Neural progenitor cell (in vitro differentiated cells): ENCODE measurements at regions not wholly inside any gene's neighbourhood (a gene's known extent, or its start where the extent isn't known, plus 50 kb on each side); places are given as distances from the start of the nearest gene placed in this dataset.

Experiments used
- DNase-seq: peaks from one replicate; pipeline ENCODE4 v3.0.0-alpha.2; 2016; ENCODE audit warnings: low spot score
- H2AFZ ChIP-seq: fragments of 200-600 bp; sonication (generic); replicated peaks from 2 replicates; pipeline ENCODE4 v1.6.1; 2016; ENCODE audit warnings: antibody characterized with exemption
- H3F3A ChIP-seq: fragments of 200-600 bp; sonication (generic); 2 replicates; pipeline ENCODE4 v1.6.1; 2016; ENCODE audit warnings: antibody characterized with exemption, low read depth
- H3K27ac ChIP-seq: fragments of 200-600 bp; sonication (generic); 2 replicates; pipeline ENCODE4 v1.5.1; 2016; ENCODE audit warnings: mild to moderate bottlenecking
- H3K27me3 ChIP-seq: fragments of 200-600 bp; sonication (generic); 2 replicates; pipeline ENCODE4 v1.6.1; 2016; ENCODE audit warnings: mild to moderate bottlenecking, moderate library complexity
- H3K36me3 ChIP-seq: fragments of 200-600 bp; sonication (generic); 2 replicates; pipeline ENCODE4 v1.5.1; 2016
- H3K4me1 ChIP-seq: fragments of 200-600 bp; sonication (generic); 2 replicates; pipeline ENCODE4 v1.6.1; 2016; ENCODE audit warnings: mixed run types
- H3K4me2 ChIP-seq: fragments of 200-600 bp; sonication (generic); 2 replicates; pipeline ENCODE4 v1.6.1; 2016
- H3K4me3 ChIP-seq: fragments of 200-600 bp; sonication (generic); 2 replicates; pipeline ENCODE4 v1.5.1; 2016
- H3K79me2 ChIP-seq: fragments of 200-600 bp; sonication (generic); 2 replicates; pipeline ENCODE4 v1.6.1; 2016; ENCODE audit warnings: low read depth
- H3K9ac ChIP-seq: fragments of 200-600 bp; sonication (generic); 2 replicates; pipeline ENCODE4 v1.6.1; 2016
- H3K9me3 ChIP-seq: fragments of 200-600 bp; sonication (generic); 2 replicates; pipeline ENCODE4 v1.5.1; 2016; ENCODE audit warnings: low read depth
- H4K20me1 ChIP-seq: fragments of 200-600 bp; sonication (generic); 2 replicates; pipeline ENCODE4 v1.6.1; 2016; ENCODE audit warnings: low read depth
- H3K27ac Mint-ChIP-seq: 3 replicates; pipeline ENCODE4 v1.8.0; 2021; ENCODE audit warnings: mixed read lengths
- H3K27me3 Mint-ChIP-seq: 2 replicates; pipeline ENCODE4 v1.8.0; 2022; ENCODE audit warnings: low read depth, mild to moderate bottlenecking, inconsistent platforms, moderate library complexity, mixed read lengths; ENCODE audit not compliant: insufficient read depth
- H3K36me3 Mint-ChIP-seq: 3 replicates; pipeline ENCODE4 v1.8.0; 2021; ENCODE audit warnings: mixed read lengths
- H3K4me1 Mint-ChIP-seq: 3 replicates; pipeline ENCODE4 v1.8.0; 2021; ENCODE audit warnings: mixed read lengths
- H3K4me3 Mint-ChIP-seq: 3 replicates; pipeline ENCODE4 v1.8.0; 2021; ENCODE audit warnings: mild to moderate bottlenecking, moderate library complexity, mixed read lengths
- H3K9me3 Mint-ChIP-seq: 3 replicates; pipeline ENCODE4 v1.8.0; 2020; ENCODE audit warnings: mixed read lengths
- EZH2 ChIP-seq: fragments of 200-600 bp; sonication (generic); IDR thresholded peaks from 2 replicates; pipeline ENCODE4 v1.6.1; 2017; ENCODE audit warnings: antibody characterized with exemption, mild to moderate bottlenecking, moderate library complexity
- EZH2phosphoT487 ChIP-seq: fragments of 200-600 bp; sonication (generic); IDR thresholded peaks from 2 replicates; pipeline ENCODE4 v1.6.1; 2017; ENCODE audit warnings: antibody characterized with exemption
- TF ChIP-seq, protein P1 (sequence below): fragments of 200-600 bp; sonication (generic); IDR thresholded peaks from 2 replicates; pipeline ENCODE4 v1.5.1; 2017; ENCODE audit warnings: antibody characterized with exemption, mild to moderate bottlenecking

DNA sequence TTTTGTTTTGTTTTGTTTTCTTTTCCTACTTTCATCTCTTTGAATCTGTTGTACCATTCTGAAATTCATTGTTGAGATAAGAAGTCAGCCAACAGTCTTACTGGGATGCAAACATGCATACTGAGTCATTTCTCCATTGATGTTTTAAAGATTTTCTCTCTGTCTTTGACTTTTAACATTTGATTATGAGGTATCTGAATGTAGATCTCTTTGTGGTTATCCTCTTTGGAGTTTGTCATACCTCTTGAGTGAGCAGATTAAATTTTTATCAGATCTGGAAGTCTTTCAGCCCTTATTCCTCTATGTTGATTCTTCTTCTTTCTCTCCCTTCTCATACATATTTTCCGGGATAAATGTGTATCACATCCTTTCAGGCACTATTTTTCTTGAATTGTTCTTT is 406.9 kb upstream of the NCAM2 start:
- Histone ChIP-seq H3K79me2 (no peaks in the 10 kb centered on the region), H2AFZ (no peak overlapping the region), H3K4me2 (no peak overlapping the region), H3K4me1 (peaks cover 9% of the 10 kb centered on the region), H3K4me3 (no peak overlapping the region), H3K36me3 (no peaks in the 10 kb centered on the region), H3K9me3 (peaks cover 8% of the 10 kb centered on the region), H3K27ac (no peak overlapping the region), H3K27me3 (no peaks in the 10 kb centered on the region), H3K9ac (no peak overlapping the region), H3F3A (no peaks in the 10 kb centered on the region), H4K20me1 (no peaks in the 10 kb centered on the region)
- Mint-ChIP-seq H3K4me1 (no peaks in the 10 kb centered on the region), H3K4me3 (no peak overlapping the region), H3K36me3 (no peaks in the 10 kb centered on the region), H3K27me3 (peaks cover 4% of the 10 kb centered on the region), H3K27ac (no peak overlapping the region), H3K9me3 (peaks cover 3% of the 10 kb centered on the region)
- DNase-seq, result no peak
- TF ChIP-seq, protein P1, sequence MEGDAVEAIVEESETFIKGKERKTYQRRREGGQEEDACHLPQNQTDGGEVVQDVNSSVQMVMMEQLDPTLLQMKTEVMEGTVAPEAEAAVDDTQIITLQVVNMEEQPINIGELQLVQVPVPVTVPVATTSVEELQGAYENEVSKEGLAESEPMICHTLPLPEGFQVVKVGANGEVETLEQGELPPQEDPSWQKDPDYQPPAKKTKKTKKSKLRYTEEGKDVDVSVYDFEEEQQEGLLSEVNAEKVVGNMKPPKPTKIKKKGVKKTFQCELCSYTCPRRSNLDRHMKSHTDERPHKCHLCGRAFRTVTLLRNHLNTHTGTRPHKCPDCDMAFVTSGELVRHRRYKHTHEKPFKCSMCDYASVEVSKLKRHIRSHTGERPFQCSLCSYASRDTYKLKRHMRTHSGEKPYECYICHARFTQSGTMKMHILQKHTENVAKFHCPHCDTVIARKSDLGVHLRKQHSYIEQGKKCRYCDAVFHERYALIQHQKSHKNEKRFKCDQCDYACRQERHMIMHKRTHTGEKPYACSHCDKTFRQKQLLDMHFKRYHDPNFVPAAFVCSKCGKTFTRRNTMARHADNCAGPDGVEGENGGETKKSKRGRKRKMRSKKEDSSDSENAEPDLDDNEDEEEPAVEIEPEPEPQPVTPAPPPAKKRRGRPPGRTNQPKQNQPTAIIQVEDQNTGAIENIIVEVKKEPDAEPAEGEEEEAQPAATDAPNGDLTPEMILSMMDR, result no peak
- no peak for TF ChIP-seq EZH2phosphoT487
- TF ChIP-seq EZH2, result no peak

DNA sequence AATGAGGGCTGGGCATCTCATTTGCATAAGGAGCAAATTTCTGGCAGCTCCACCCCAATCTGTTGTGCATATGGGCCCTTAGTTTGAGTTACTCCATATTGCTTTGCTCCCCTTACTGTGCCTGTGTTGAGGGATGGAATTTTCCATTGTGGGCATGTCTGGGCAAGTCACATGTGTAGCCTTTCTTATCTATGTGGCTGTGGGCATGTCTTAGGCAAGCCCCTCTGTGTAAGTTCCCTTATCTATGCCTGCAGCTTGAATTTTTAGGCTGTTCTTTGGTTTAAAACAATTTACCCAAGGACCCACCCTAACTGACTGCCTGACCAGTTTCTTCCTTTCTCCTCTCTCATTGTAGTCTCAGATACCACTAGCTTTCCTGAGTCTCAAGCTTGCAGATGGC is 405.7 kb upstream of the NCAM2 start:
- Histone ChIP-seq H3K9ac (no peak overlapping the region), H3F3A (no peaks in the 10 kb centered on the region), H3K4me3 (no peak overlapping the region), H3K27me3 (no peaks in the 10 kb centered on the region), H4K20me1 (no peaks in the 10 kb centered on the region), H3K4me2 (no peak overlapping the region), H3K79me2 (no peaks in the 10 kb centered on the region), H3K36me3 (no peaks in the 10 kb centered on the region), H3K4me1 (peaks cover 9% of the 10 kb centered on the region), H3K27ac (no peak overlapping the region), H2AFZ (peak overlapping the region; percentile 85), H3K9me3 (peaks cover 8% of the 10 kb centered on the region)
- DNase-seq, result no peak
- no peak overlapping the region for H3K4me3 Mint-ChIP-seq
- peaks cover 4% of the 10 kb centered on the region for H3K27me3 Mint-ChIP-seq
- TF ChIP-seq, protein P1, result no peak
- TF ChIP-seq EZH2 (no peak), EZH2phosphoT487 (no peak)
- no peak overlapping the region for H3K27ac Mint-ChIP-seq
- no peaks in the 10 kb centered on the region for H3K4me1 Mint-ChIP-seq
- peaks cover 3% of the 10 kb centered on the region for H3K9me3 Mint-ChIP-seq
- H3K36me3 Mint-ChIP-seq, result no peaks in the 10 kb centered on the region

DNA sequence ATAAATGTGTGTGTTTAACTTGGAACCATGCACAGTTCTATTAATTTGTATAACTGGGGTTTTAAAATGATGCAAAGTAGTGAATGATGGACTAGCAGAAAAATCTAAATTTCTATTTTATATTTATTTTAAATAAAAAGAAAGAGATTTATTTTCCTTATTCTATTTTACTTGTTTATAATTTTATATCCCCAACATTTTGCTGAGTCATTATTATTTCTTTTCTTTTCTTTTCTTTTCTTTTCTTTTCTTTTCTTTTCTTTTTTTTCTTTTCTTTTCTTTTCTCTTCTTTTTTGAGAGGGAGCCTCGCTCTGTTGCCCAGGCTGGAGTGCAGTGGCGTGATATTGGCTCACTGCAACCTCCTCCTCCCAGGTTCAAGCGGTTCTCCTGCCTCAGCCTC is 395.0 kb upstream of the NCAM2 start:
- Mint-ChIP-seq H3K27ac (no peak overlapping the region), H3K4me1 (no peaks in the 10 kb centered on the region), H3K27me3 (peaks cover 3% of the 10 kb centered on the region), H3K36me3 (no peaks in the 10 kb centered on the region), H3K4me3 (no peak overlapping the region), H3K9me3 (peaks cover 8% of the 10 kb centered on the region)
- Histone ChIP-seq H3F3A (no peaks in the 10 kb centered on the region), H4K20me1 (no peaks in the 10 kb centered on the region), H3K4me2 (no peak overlapping the region), H3K4me3 (no peak overlapping the region), H3K27ac (no peak overlapping the region), H3K27me3 (no peaks in the 10 kb centered on the region), H3K36me3 (no peaks in the 10 kb centered on the region), H3K9ac (no peak overlapping the region), H3K79me2 (no peaks in the 10 kb centered on the region), H3K9me3 (no peaks in the 10 kb centered on the region), H2AFZ (no peak overlapping the region), H3K4me1 (no peaks in the 10 kb centered on the region)
- DNase-seq, result no peak
- TF ChIP-seq, protein P1, result no peak
- TF ChIP-seq EZH2phosphoT487 (no peak), EZH2 (no peak)

DNA sequence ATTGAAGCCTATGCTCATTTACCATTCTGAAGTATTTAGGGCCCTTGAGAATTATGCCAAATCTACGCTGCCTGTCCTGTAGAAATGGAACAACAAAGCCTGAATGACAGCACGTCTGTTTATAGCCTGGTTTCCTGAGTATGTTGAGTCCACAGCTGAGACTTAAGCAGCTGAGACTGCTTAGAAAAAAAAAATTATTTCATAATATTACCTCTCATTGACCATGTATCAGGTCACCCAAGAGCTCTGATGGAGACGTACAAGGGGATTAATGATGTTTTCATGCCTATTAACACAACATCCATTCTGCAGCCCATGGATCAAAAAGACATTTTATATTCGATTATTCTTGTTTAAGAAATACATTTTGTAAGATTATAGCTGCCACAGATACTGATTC is 387.2 kb upstream of the NCAM2 start:
- no peak for DNase-seq
- H3K4me1 ChIP-seq, result no peaks in the 10 kb centered on the region
- H3K4me3 ChIP-seq, result no peak overlapping the region
- H3K9ac ChIP-seq, result no peak overlapping the region
- no peak overlapping the region for H3K4me2 ChIP-seq
- no peak overlapping the region for H2AFZ ChIP-seq
- no peak overlapping the region for H3K27ac ChIP-seq
- no peaks in the 10 kb centered on the region for H3K36me3 Mint-ChIP-seq
- peaks cover 8% of the 10 kb centered on the region for H3K9me3 Mint-ChIP-seq
- H3K27ac Mint-ChIP-seq, result no peak overlapping the region
- H3K36me3 ChIP-seq, result no peaks in the 10 kb centered on the region
- H3K27me3 ChIP-seq, result no peaks in the 10 kb centered on the region
- no peaks in the 10 kb centered on the region for H3K79me2 ChIP-seq
- TF ChIP-seq EZH2phosphoT487 (no peak), EZH2 (no peak)
- TF ChIP-seq, protein P1, result no peak
- no peaks in the 10 kb centered on the region for H3K4me1 Mint-ChIP-seq
- H3K9me3 ChIP-seq, result no peaks in the 10 kb centered on the region
- H3F3A ChIP-seq, result no peaks in the 10 kb centered on the region
- H3K4me3 Mint-ChIP-seq, result no peak overlapping the region
- H4K20me1 ChIP-seq, result no peaks in the 10 kb centered on the region
- peaks cover 3% of the 10 kb centered on the region for H3K27me3 Mint-ChIP-seq
